ENCODE measurements at regions not wholly inside any gene's neighbourhood (a gene's known extent, or its start where the extent isn't known, plus 50 kb on each side); places are given as distances from the start of the nearest gene placed in this dataset.

DNA sequence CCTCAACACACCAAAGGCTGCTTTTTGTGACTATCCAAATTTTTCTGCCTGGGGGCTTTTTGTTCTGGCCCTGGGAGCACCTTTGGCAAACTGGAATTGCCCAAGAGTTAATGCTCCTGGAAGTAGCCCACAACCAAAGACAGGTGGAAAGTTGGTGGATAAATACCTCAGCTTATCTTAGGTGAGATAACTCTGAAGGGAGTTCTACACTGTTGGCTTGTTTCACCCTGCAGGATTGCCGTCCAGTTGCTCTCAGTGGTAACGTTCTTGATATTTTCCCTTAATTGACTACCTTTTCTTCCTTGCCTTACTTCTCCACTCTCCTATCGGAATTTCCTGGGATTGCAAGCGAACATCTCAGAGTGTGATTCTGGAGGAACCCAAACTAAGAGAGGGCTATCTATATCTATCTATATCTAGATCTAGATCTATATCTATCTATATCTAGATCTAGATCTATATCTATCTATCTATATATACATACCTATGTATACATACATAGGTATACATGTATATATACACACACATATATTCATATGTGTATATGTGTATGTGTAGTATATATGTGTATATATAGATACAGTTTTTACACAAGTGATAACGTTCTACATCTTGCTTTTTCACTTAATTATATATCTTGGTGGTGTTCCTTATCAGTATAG lies 82.6 kb upstream of the DHX15 start:
- DNase-seq (ENCODE audit: low read depth), result no peak

DNA sequence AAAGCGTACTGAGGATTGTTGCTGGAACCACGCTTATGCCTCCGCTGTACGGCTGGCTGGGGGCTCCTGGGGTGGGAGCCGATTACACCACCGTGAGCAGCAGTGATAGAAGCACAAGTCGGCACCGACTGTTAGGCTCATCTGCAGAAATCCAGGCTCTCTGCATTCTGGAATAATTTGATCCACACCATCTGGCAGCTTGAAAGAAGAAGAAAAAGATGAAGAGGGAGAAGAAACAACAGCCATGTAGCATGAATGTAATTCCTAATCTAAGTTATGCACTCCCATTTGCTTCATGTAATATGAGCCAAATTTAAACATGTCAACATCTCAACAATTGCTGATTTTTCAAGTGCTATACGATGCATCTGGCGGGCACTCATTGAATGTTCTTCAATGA lies 84.6 kb upstream of the DHX15 start:
- no peak for DNase-seq (ENCODE audit: low read depth)

DNA sequence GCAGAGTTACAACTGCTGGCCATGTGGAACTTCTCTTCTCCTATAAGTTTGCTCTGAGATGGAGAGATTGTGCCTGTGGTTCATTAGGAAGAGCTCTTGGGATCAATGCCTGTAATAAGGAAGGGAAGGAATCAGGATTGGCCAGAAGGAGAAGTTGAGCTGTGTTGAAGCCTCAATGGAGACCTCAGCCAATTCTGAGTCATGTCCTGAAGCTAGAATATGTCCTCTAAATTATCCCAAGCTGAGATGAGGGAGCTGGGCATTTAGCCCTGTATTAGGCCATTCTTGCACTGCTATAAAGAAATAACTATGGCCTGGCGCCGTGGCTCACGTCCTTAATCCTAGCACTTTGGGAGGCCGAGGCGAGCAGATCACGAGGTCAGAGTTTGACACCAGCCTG lies 85.4 kb upstream of the DHX15 start:
- no peak for DNase-seq (ENCODE audit: low read depth)

DNA sequence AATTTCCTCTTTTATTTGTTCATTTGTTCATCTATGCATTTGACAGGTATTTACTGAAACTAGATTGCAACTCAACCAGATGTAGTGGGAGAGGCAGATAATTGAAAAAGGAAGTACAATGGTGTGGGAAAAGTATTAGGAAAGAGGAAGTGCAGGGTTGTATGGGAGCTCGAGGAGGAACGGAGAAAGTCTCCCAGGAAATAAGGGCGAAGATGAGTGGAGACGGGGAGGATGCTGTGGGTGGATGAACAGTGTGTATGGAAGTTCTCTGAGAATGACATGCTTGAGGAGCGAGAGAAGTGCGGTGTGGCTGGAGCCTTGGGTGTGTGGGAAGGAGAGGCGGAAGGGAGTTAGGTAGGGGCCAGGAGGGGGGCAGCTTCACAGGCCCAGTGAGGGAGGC lies 87.5 kb upstream of the DHX15 start:
- no peak for DNase-seq (ENCODE audit: low read depth)

DNA sequence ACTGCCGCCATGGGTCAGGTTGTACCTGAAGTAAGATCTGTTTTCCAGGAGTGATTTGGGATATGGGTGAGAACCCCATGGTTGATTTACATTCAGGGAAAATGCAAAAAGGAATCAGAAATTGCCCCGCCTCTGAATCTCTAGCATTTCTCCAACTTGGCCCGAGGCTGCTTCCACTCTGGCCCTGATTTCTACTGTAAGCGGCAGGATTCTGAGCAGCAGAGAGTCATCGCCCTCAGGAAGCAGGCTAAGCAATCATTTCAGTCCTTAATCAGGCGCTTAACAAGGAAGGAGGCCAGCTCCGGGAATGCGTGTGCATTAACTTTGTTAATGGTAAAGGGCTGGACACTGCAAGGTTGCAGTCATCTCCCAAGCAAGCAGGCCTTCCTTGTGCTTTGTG lies 88.5 kb upstream of the DHX15 start:
- DNase-seq (ENCODE audit: low read depth), result peak; percentile 34

DNA sequence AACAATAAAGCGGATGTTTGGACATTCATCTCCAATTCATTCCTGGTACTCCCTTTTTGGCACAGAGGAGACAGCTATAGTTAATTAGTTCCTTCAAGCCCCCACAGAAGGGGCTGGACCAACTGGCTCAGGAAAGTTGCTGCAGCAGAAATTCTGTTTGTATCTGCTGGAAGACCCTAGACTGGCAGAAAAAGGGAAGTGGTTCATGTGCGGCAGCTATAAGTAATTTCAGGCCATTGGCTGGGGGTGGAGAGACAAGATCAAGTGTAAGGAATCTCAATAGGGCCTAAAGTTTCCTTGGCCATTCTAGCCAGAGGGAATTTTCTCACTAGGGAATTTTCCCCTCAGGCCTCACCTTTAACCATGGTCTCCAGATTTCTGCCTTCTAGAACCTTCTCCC lies 89.9 kb upstream of the DHX15 start:
- no peak for DNase-seq (ENCODE audit: low read depth)

DNA sequence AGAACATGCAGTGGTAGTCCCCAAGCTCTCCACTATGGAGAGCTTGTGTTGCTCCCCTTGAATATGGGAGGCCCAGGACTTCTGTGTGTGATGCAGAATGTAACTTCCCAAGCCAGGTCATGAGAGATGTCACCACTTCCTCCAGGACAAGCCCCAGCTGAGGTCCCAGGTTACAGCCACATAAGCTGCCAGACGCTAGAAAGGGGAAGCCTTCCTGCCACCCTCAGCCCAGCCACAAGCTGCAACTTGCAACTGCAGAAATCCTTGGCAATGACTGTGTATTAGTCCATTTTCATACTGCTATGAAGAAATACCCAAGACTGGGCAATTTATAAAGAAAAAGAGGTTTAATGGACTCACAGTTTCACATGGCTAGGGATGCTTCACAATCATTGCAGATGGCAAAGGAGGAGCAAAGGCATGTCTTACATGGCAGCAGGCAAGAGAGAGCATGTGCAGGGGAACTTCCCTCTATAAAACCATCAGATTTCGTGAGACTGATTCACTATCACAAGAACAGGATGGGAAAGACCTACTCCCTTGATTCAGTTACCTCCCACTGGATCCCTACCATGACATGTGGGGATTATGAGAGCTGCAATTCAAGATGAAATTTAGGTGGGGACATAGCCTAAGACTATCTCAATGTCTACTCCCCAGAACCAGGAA lies 91.5 kb upstream of the DHX15 start:
- no peak for DNase-seq (ENCODE audit: low read depth)

DNA sequence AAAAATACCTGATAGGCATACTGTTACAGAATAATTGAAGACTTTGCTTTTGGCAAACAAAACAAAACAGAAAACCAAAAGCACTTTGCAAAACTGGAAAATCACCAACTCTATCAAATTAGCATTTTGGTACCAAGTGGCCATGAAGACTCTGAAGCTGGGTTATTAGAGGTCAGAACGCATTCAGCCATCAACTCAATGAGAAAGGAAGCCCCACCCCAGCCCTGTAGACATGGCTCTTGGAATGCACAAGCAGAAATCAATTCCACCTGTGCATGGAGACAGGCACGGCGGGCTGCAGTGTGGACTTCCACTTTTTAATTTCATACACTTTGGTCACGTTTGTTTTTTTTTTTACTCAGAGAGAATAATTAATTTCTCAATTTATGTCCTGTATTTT lies 93.6 kb upstream of the DHX15 start:
- peak; percentile 31 for DNase-seq (ENCODE audit: low read depth)

DNA sequence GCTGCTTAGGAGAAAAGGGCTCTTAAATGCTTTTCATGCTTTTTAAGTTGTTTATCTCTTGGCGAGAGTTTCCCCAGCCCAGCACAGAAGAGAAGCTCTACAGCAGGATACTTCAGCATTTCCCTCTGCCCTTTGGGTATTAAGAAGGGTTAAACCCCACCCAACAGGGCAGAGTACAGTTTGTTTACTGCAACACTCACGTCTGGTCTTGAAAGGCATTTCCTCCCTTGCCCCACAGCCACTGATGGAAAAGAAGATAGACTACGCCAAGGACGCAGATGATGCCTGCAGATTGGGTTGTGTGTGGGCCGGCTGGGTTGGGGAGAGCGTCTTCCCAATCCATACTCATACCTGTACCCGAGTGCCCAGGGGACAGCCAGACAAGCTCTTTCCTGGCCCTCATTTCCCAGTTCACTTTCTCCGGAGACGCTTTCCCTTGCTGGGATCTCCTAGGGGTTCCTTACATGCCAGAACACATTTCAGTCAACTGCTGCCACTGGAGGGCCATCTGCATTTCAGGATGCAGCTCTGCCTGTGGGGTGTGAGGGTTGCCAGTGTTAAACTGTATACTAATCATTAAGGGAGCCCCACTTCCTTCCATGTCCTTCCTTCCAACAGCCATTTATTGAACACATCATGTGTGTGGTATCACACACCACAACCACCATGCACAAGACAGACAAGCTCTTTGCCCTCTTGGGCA lies 96.5 kb upstream of the DHX15 start:
- no peak for DNase-seq (ENCODE audit: low read depth)

DNA sequence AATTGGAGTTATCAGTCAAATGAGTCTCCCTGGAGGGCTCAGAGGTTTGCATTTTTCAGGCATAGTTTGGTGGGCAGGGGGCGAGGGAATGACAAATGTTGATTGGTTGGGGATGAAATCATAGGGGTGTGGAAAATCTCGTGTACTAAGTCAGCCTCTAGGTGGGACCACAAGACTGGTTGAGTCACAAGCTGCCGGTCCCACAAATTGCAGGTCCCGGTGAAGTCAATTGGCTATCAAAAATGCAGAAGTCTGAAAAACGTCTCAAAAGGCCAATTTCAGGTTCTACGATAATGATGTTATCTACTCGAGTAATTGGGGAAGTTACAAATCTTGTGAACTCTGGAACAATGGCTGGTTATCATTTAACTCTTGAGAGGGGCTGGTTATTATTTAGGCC lies 98.8 kb upstream of the DHX15 start:
- no peak for DNase-seq (ENCODE audit: low read depth)

DNA sequence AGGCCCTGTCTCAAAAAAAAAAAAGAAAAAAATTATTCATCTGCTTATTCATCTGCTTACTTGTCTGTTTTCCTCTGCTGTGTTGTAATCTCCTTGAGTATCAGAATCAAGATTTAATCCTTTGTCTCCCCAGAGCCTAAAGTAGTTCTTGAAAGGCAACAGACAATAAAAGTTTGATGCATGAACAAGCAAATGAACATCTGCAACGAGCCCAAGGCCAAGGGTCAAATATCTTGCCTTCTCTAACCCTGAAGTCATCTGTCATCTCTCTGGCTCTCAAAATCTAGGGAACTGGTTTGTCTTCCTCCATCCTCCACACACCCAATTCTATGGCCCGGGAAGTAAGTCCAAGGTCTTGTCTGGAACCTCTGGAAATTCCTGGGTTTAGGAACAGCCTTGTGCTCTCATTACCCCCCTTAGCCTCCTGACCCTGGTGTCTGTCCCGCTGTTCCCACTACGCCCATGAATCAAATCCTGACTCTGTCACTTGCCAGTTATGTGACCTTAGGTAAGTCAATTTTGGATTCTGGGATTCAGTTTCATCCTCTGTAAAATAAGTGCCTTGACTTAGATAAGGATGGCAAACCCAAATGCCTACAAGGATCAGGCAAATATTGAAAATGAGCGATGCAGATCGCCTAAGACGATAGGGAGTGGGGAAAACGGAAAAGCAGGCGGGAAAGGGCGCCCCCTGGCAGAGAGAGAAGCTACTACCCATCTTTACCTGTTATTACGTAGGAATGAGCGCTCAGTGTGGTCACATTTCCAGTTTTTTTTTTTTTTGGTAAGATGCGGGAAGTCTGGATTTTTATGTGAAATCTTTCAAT lies 102.7 kb upstream of the DHX15 start:
- DNase-seq (ENCODE audit: low read depth), result no peak

DNA sequence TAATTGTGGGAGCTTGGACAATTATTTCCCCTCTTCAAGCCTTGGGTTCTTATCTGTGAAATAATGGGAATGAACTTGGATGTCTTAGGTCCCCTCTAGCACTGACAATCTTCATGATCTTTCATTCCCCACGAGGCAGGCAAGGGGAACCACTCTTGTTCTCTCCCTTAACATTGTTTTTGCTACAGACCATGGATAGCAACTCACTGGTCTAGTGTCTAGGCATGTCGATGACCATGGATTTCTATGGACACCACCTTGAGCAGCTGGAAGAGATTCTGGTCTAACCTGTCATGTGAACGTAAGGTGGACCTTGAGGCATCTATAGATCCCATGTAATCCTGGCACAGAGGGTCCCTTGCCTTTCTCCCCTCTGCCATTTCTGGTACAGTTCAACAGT lies 104.1 kb upstream of the DHX15 start:
- no peak for DNase-seq (ENCODE audit: low read depth)

DNA sequence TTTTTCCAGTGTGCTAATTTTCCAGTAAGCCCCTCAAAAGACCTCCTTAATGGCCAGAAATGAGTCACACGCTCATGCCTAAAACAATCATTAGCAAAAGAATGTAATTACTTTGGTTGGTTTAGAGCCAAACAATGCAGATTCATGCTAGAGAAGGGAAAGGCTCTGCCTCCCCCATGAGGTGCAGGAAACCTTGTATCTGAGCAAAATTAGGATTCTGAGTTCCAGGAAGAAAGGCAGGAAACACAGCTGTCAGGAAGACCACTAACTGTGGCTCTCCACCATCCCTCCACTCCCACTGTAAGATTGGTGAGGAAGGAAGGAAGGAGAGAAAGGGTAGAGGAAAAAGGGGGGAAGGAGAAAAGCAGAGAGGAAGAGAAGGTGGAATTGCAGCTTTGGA lies 104.9 kb upstream of the DHX15 start:
- peak; percentile 75 for DNase-seq (ENCODE audit: low read depth)

DNA sequence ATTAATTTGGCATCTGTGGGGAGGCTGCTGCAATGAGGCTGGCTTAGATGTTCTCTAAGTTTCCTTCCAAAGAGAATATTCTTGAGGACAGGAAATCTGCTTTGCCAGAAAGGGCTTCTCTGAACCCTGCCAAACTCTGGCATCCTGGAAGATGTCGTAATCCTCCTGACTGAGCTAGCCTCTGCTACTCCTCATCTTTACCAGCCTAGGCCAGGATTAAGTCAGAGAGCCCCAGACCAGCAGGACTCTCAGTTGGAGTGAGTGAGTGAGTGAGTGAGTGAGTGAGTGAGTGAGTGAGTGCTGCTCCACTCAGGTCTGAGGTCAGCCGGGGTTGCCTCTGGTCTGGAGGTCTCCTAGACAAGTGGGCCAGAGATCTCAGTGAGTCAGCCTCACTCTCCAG lies 104.9 kb upstream of the SOD3 start:
- DNase-seq (ENCODE audit: low read depth), result peak; percentile 23

DNA sequence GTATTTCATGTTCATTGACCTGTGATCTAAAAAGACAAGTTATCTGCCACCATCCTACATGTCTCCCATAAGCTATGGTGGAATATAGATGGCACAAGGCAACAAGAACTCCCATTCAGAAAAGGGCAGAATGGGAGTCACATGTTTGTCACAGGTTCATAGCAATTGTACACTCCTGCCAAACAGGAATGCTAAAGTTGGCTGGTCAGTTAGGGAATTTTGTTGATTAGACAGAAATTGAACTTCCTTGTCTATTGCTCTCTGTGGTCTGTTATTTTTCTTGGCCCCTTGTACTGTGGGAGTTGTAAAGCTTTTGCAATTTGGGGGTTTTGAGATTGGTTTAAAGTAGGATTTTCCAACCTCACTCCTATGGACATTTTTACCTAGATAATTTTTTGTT lies 101.7 kb upstream of the SOD3 start:
- DNase-seq (ENCODE audit: low read depth), result peak; percentile 16

DNA sequence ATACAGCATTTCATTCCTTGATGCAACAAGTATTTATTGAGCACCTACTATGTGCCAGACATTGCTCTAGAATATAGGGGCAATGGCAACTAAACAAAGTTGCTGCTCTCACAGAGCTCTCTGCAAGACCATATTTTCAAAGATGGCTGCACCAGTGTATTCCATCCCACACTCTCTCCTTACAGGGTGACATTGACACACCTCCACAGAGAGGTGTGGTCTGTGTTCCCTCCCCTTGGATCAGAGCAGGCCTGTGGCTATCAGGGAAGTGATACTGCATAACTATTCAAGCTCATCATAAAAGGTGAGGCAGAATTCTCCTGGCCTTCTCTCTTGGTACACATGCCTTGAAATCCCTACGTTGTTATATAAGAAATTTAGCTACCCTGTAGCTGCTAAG lies 95.3 kb upstream of the SOD3 start:
- no peak for DNase-seq (ENCODE audit: low read depth)

DNA sequence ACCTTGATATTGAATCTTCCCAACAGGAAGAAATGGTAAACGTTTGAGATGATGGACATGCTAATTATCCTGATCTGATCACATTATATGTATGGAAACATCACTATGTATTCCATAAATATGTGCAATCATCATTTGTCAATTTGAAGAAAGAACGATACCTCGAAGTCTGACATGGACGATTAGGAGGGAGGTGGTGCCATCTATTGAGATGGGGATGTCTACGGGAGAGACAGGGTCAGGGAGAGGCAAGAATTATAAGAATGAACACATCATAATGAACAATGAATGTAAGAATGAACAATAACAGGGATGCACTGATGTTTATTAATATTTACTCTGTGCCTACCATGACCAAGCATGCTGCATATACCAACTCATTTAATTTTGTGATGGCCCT lies 93.7 kb upstream of the SOD3 start:
- DNase-seq (ENCODE audit: low read depth), result no peak

DNA sequence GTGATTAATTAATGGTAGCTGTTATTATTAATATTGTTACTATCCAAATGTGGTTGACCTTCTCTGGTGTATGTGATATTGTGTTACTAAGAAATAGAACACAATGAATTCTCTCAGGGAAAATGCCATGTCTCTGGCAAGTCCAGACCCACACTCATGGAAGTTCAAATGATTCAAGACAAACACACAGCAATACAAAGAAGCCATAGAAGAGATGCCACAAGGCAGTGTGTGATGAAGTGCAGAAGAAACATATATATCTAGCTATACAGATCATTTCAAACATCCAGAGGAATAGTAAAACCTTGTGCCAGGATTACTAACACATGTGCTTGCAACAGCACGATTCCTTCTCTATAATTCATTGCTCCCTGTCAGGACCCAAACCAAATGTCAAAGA lies 93.1 kb upstream of the SOD3 start:
- no peak for DNase-seq (ENCODE audit: low read depth)

DNA sequence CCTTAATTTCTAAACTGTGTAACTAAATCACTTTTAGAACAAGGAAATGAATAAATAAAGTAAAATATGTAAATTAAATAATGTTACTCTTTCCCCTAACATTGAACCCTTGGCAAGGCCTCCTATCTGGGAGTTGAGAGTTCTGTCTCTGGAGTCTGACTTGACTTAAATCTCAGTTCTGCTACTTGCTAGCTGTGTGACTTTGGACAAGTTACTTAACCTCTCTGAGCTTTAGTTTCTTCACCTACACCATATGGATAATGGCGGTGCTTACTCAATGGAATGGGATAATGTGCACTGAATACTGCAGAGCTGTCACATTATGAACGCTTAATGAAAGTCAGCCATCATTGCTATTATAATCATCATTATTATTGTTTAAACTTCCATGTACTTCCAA lies 92.1 kb upstream of the SOD3 start:
- DNase-seq (ENCODE audit: low read depth), result no peak

DNA sequence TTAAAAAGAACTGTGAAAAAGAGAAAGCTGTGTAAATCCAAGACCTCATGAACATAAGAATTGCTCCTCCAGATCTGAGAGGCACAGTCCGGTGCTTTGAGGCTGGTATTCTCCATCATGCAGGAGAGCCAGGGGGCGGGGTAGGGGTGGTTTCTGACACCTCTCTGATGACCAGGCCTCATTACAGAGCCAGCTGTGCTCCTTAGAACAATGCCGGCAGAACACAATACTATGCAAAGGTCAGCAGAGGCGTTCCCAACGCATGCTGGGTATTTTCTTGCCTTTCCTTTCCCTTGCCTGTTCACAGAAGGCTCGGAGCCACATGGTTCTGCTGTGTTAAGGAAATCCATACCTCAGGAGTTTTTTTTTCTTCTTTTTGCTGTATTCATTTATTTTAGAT lies 91.2 kb upstream of the SOD3 start:
- DNase-seq (ENCODE audit: low read depth), result no peak

DNA sequence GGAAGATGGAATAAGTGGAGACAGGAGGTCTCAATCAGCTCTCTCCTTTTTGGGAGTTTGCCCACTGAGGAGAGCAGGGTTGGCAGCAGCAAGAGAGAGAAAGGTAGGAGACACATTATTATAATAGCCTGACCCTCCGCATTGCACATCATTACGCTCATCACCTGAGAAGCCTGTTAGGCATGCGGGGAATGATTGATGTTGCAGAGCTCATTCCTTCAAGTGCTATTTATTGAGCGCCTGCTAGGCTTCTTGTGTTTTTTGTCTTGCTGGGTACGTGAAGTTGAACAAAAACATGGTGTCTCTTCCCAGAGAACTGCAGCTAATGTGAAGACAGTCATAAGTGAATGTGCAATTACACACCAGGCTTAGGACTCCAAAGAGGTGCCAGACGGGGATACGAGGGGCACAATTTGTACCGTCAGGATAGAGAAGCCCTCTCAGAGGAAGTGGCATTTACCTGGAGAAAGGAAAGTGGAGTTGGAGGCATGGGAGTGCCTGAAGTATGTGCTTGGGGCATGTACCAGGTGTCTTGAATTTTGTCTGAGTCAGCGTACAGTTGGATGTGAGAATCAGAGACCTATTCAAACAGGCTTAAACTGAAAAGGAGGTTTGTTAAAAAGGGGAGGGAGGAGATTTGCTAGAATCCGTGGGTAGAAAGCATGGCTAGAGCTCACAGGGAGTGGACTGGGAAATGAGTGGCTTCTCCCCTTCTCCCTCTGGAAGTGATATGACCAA lies 90.2 kb upstream of the SOD3 start:
- DNase-seq (ENCODE audit: low read depth), result no peak

DNA sequence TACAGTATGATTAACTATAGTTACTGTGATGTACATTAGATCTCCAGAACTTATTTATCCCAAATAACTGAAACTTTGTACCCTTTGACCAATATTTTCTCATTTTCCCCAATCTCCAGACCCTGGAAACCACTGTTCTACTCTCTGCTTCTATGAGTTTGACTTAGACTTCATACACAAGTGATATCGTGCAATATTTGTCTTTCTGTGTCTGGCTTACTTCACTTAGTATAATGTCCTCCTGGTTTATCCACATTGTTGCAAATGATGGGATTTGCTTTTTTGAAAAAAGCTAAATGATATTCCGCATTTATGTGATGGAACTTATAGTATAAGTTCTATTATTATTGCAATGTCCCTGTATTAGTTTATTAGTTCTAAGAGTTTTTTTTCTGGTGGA lies 81.8 kb upstream of the SOD3 start:
- DNase-seq (ENCODE audit: low read depth), result peak; percentile 16

All from renal cortical epithelial cell (primary cell).